ENCODE measurements at regions not wholly inside any gene's neighbourhood (a gene's known extent, or its start where the extent isn't known, plus 50 kb on each side); places are given as distances from the start of the nearest gene placed in this dataset.

- Histone ChIP-seq H3K9me2 (ENCODE audit: insufficient read depth) (no peaks in the 10 kb centered on the region), H3K27ac (ENCODE audit: low read depth, low read length) (no peak overlapping the region), H3K27me3 (ENCODE audit: insufficient read depth, low read length) (no peaks in the 10 kb centered on the region), H3K4me3 (replicated peaks in 1 of 2; ENCODE audit: low read depth in 1 of 2, low read length in 2 of 2) (no peak overlapping the region), H3K9me3 (ENCODE audit: control insufficient read depth in 1 of 2, insufficient read depth in 1 of 2, low read depth in 1 of 2, low read length in 2 of 2) (no peaks in the 10 kb centered on the region), H3K79me2 (ENCODE audit: insufficient read depth, low read length) (no peaks in the 10 kb centered on the region), H3K4me2 (ENCODE audit: low read length) (no peak overlapping the region), H4K20me1 (ENCODE audit: insufficient read depth) (no peaks in the 10 kb centered on the region), H3K4me1 (ENCODE audit: control insufficient read depth in 1 of 2, insufficient read depth in 2 of 2, low read length in 2 of 2) (no peaks in the 10 kb centered on the region), H2AFZ (ENCODE audit: low read depth, low read length, poor library complexity, severe bottlenecking) (no peak overlapping the region), H3K36me3 (ENCODE audit: control insufficient read depth in 1 of 2, insufficient read depth in 2 of 2, low read length in 2 of 2) (no peaks in the 10 kb centered on the region), H3K9ac (ENCODE audit: low read length) (no peak overlapping the region)
- no peak for TF ChIP-seq SIN3A (IDR thresholded peaks at IDR 0.05; ENCODE audit: low read depth)
- TF ChIP-seq ZFX (IDR thresholded peaks at IDR 0.05), result no peak
- TF ChIP-seq ZBTB33 (IDR thresholded peaks at IDR 0.05; ENCODE audit: extremely low read depth, insufficient replicate concordance, low read length), result no peak
- no peak for TF ChIP-seq ATF3 (IDR thresholded peaks at IDR 0.05)
- TF ChIP-seq YY1 (IDR thresholded peaks at IDR 0.05; ENCODE audit: extremely low read depth, insufficient replicate concordance, low read depth, low read length), result no peak
- TF ChIP-seq TCF7L2 (IDR thresholded peaks at IDR 0.05; ENCODE audit: borderline replicate concordance, extremely low read depth, insufficient read depth, insufficient read length), result no peak
- no peak for TF ChIP-seq REST (IDR thresholded peaks at IDR 0.05; ENCODE audit: low read depth)
- no peak for TF ChIP-seq SRF (IDR thresholded peaks at IDR 0.05; ENCODE audit: low read depth)
- no peak for TF ChIP-seq FOSL1 (IDR thresholded peaks at IDR 0.05; ENCODE audit: low read depth)
- no TSS peak for BruUV-seq (replicated peaks)
- no peak for DNase-seq (ENCODE audit: low read depth, low spot score)
- CTCF ChIA-PET, result no interaction called here
- intact Hi-C loops (cut with micrococcal nuclease), result no loop called here
- POLR2A ChIA-PET, result no interaction called here
- RAD21 ChIA-PET (ENCODE audit: low non-redundant PET in 1 of 2, low total read pairs in 2 of 2, uncharacterized antibody in 2 of 2, unreplicated experiment in 2 of 2), result no interaction called here
- ATAC-seq, result no peak
Observed at GRCh38 chr1:43056460-43056859, 97.8 kb upstream of the SLC2A1 start.

Measured in HCT116 (cell line).